Lower lobe of right lung (tissue), 2 donors: ENCODE measurements at regions not wholly inside any gene's neighbourhood (a gene's known extent, or its start where the extent isn't known, plus 50 kb on each side); places are given as distances from the start of the nearest gene placed in this dataset.
A peak's percentile ranks its signal among the peaks of the same experiment; 100 is the strongest.

Experiments used
- ATAC-seq, 2 donors: fragments of 200-7000 bp; cut with Tn5 transposase; one replicate each; pipeline ENCODE4 v1.9.1; 2020 to 2022; ENCODE audit warnings: mild to moderate bottlenecking in 2 of 2, moderate library complexity in 2 of 2
- DNase-seq: peaks from one replicate; pipeline ENCODE4 v3.0.0-alpha.2; 2020
- H3K27ac ChIP-seq: fragments of 200-600 bp; one replicate; pipeline ENCODE4 v1.8.0; 2022
- H3K27me3 ChIP-seq: fragments of 200-600 bp; one replicate; pipeline ENCODE4 v1.8.0; 2022; ENCODE audit warnings: low read depth
- H3K36me3 ChIP-seq: fragments of 200-600 bp; one replicate; pipeline ENCODE4 v1.8.0; 2022; ENCODE audit warnings: mild to moderate bottlenecking
- H3K4me1 ChIP-seq: fragments of 200-600 bp; one replicate; pipeline ENCODE4 v1.8.0; 2022
- H3K4me3 ChIP-seq: fragments of 200-600 bp; one replicate; pipeline ENCODE4 v1.8.0; 2022; ENCODE audit warnings: mild to moderate bottlenecking
- H3K9me3 ChIP-seq: fragments of 200-600 bp; one replicate; pipeline ENCODE4 v1.8.0; 2022
- CTCF ChIP-seq: fragments of 200-600 bp; IDR thresholded peaks from one replicate; pipeline ENCODE4 v1.8.0; 2022; ENCODE audit warnings: antibody characterized with exemption, mild to moderate bottlenecking
- intact Hi-C: fragments of 100-400 bp; cut with DNase I; formaldehyde crosslinking; loops from one replicate; pipeline ENCODE4 v1.11.0; 2022
- donor health status: DM: no; HTN: yes; CAD: no; lungs with severe emphysema.

- intact Hi-C loops = no loop called here
- ATAC-seq (no peak), DNase-seq (no peak)
Observed at GRCh38 chr13:39279077-39279476, 240.8 kb downstream of the NHLRC3 start.

GRCh38 chr13:39281539-39282150 lies 243.4 kb downstream of the NHLRC3 start:
- ATAC-seq = peak; percentile 49 to 73

More at GRCh38 chr13:39279077-39279476, 240.8 kb downstream of the NHLRC3 start:
- Histone ChIP-seq H3K9me3 (no peaks in the 10 kb centered on the region), H3K27me3 (no peaks in the 10 kb centered on the region), H3K4me1 (peaks cover 14% of the 10 kb centered on the region), H3K36me3 (no peaks in the 10 kb centered on the region), H3K27ac (no peak overlapping the region), H3K4me3 (no peak overlapping the region)
- TF ChIP-seq CTCF = no peak

GRCh38 chr13:39282400-39282972 lies 244.2 kb downstream of the NHLRC3 start:
- intact Hi-C loops = no loop called here
- peaks cover 14% of the 10 kb centered on the region for H3K4me1 ChIP-seq
- ATAC-seq (peak in 1 of 2 donors; percentile 26), DNase-seq (no peak)
- no peaks in the 10 kb centered on the region for H3K9me3 ChIP-seq
- H3K27me3 ChIP-seq = no peaks in the 10 kb centered on the region
- TF ChIP-seq CTCF = no peak
- no peak overlapping the region for H3K4me3 ChIP-seq
- no peak overlapping the region for H3K27ac ChIP-seq
- H3K36me3 ChIP-seq = no peaks in the 10 kb centered on the region

More at GRCh38 chr13:39281539-39282150, 243.4 kb downstream of the NHLRC3 start:
- no peaks in the 10 kb centered on the region for H3K36me3 ChIP-seq
- intact Hi-C loops = no loop called here
- no peak overlapping the region for H3K4me3 ChIP-seq
- H3K27ac ChIP-seq = no peak overlapping the region
- DNase-seq = no peak
- no peaks in the 10 kb centered on the region for H3K27me3 ChIP-seq
- no peaks in the 10 kb centered on the region for H3K9me3 ChIP-seq
- H3K4me1 ChIP-seq = peaks cover 14% of the 10 kb centered on the region
- no peak for TF ChIP-seq CTCF

GRCh38 chr13:39283072-39283471 lies 244.8 kb downstream of the NHLRC3 start:
- Histone ChIP-seq H3K36me3 (no peaks in the 10 kb centered on the region), H3K27me3 (no peaks in the 10 kb centered on the region), H3K4me3 (no peak overlapping the region), H3K27ac (no peak overlapping the region), H3K9me3 (peaks cover 4% of the 10 kb centered on the region), H3K4me1 (peaks cover 14% of the 10 kb centered on the region)
- no peak for ATAC-seq
- TF ChIP-seq CTCF = no peak
- intact Hi-C loops = no loop called here
- no peak for DNase-seq

GRCh38 chr13:39284801-39285388 lies 246.6 kb downstream of the NHLRC3 start:
- no peak for TF ChIP-seq CTCF
- no peak overlapping the region for H3K4me3 ChIP-seq
- peaks cover 14% of the 10 kb centered on the region for H3K4me1 ChIP-seq
- peaks cover 4% of the 10 kb centered on the region for H3K9me3 ChIP-seq
- H3K27ac ChIP-seq = no peak overlapping the region
- H3K27me3 ChIP-seq = no peaks in the 10 kb centered on the region
- intact Hi-C loops = no loop called here
- H3K36me3 ChIP-seq = no peaks in the 10 kb centered on the region
- no peak for ATAC-seq
- DNase-seq = no peak
